Right cardiac atrium (tissue), 5 donors: ENCODE measurements at regions not wholly inside any gene's neighbourhood (a gene's known extent, or its start where the extent isn't known, plus 50 kb on each side); places are given as distances from the start of the nearest gene placed in this dataset.
A peak's percentile ranks its signal among the peaks of the same experiment; 100 is the strongest.

Experiments used
- ATAC-seq, 2 donors: fragments of 200-7000 bp; cut with Tn5 transposase; one replicate each; pipeline versions ENCODE4 v1.8.0 to v1.9.1; 2020; ENCODE audit warnings: moderate library complexity in 2 of 2, mild to moderate bottlenecking in 1 of 2
- DNase-seq, 3 donors: peaks; one replicate each; pipeline ENCODE4 v3.0.0-alpha.2; 2020
- H3K27ac ChIP-seq: one replicate; pipeline ENCODE4 v1.5.1; 2013; ENCODE audit warnings: mild to moderate bottlenecking, low read length, control low read depth, moderate library complexity
- H3K27me3 ChIP-seq: one replicate; pipeline ENCODE4 v1.6.1; 2013; ENCODE audit not compliant: control insufficient read depth, insufficient read depth
- H3K4me1 ChIP-seq: one replicate; pipeline ENCODE4 v1.6.1; 2013; ENCODE audit warnings: low read length; ENCODE audit not compliant: control insufficient read depth, insufficient read depth
- H3K4me3 ChIP-seq: one replicate; pipeline ENCODE4 v1.5.1; 2013; ENCODE audit warnings: low read length, control low read depth
- H3K9me3 ChIP-seq: one replicate; pipeline ENCODE4 v1.6.1; 2013; ENCODE audit warnings: low read length; ENCODE audit not compliant: control insufficient read depth
- WGBS: extraction: QIAGEN DNeasy Blood & Tissue Kit; methylation state at CpG from one replicate; pipeline ENCODE4 v1.1.7; 2013; 5-methylcytosine and 5-hydroxymethylcytosine counted together
- intact Hi-C, 4 donors: fragments of 100-400 bp; cut with DNase I; formaldehyde crosslinking; loops; one replicate each; pipeline versions ENCODE4 v1.11.0 to v1.14.0; 2022 to 2023
- donor health status: healthy with polysubstance abuse.
- donor health status: DM: no; HTN: yes; CAD: no.
- donor health status: DM: no; HTN: no; CAD: no.
- donor health status: DM: no; HTN: yes; CAD: no; lungs with severe emphysema.
- donor health status: DM: yes; HTN: yes; CAD: no.

DNA sequence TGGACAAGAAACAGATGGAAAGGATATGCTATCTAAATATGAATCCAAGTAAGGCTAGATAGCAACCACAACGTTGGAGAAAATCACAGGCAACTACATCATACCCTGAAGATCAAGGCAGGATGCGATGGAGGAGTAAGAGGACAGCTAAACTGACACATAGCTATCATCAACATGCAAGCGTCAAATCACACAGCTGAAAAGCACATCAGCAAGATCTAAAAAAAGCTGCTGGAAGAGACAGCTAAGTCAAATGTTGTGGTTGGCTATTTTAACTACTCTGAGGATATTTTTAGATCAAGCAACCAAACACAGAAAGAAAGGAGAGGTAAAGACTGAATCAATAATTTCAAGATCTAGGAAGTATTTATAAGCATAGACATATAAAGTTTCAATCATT, 466.9 kb downstream of the BRD1 start:
- 12% methylated on average over 3 of the region's 3 CpGs for WGBS
- intact Hi-C loops, result no loop called here
- Histone ChIP-seq H3K4me1 (no peaks in the 10 kb centered on the region), H3K9me3 (no peaks in the 10 kb centered on the region), H3K27ac (no peak overlapping the region), H3K27me3 (no peaks in the 10 kb centered on the region), H3K4me3 (no peak overlapping the region)
- no peak for DNase-seq
- ATAC-seq, result no peak

DNA sequence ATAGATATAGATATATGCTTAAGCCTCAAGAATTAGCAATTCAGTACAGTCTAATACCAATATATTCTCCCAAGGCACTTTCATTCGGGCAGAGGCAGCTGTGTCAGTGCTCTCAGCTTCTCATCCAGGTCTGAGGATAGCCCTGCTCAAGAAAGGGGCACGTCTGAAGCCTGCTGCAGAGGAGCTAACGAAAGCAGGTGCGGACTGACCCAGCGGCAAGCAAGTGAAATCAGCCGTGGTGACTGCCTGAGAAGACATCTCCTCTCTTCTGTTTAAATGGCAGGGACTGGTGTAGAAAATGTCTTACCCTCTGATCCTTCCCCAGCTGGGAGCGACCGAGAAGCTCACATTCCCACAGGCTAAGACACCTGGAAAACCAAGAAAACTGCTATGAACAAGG, 468.6 kb downstream of the BRD1 start:
- no peaks in the 10 kb centered on the region for H3K4me1 ChIP-seq
- intact Hi-C loops, result no loop called here
- DNase-seq (no peak), ATAC-seq (no peak)
- no peaks in the 10 kb centered on the region for H3K9me3 ChIP-seq
- no peaks in the 10 kb centered on the region for H3K27me3 ChIP-seq
- no peak overlapping the region for H3K4me3 ChIP-seq
- WGBS, result 70% methylated on average over 8 of the region's 8 CpGs
- H3K27ac ChIP-seq, result no peak overlapping the region

DNA sequence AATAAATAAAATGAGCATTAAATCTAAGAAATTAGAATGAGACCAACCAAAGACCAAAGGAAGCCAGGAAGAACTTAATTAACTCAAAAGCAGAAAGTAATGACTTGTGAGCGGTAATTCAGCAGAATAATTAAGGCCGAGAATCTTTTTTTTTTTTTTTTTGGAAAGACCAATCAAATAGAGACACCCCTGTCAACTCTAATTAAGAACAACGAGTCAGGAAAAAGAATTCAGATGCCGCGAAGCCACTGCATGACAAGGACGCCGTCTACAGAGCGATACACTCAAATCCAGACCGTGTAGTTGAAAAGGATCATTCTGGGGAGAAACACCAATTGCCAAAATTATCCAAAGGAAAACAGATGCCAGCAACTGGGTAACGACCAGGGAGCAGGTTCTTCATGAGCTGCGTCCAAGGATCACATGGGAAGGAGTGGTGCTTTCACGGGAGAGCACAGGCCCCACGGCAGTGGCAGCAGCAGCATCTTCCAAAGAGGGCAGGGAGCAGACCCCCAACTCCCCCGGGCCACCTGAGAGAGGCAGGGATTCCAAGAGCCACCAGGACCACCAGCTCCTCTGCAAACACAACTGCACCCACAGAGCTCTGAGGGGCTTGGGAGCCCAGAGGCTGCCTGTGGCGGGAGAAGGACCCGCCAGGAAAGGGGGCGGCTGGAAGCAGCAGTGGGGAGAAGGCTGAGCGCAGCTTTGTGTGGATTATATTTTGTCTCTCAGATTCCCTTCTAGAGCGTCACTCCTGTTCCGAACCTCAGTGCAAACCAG, 469.8 kb downstream of the BRD1 start:
- Histone ChIP-seq H3K4me1 (no peaks in the 10 kb centered on the region), H3K27me3 (no peaks in the 10 kb centered on the region), H3K27ac (no peak overlapping the region), H3K9me3 (no peaks in the 10 kb centered on the region), H3K4me3 (no peak overlapping the region)
- WGBS, result 86% methylated on average over 20 of the region's 20 CpGs
- DNase-seq (no peak), ATAC-seq (no peak)
- intact Hi-C loops, result no loop called here

DNA sequence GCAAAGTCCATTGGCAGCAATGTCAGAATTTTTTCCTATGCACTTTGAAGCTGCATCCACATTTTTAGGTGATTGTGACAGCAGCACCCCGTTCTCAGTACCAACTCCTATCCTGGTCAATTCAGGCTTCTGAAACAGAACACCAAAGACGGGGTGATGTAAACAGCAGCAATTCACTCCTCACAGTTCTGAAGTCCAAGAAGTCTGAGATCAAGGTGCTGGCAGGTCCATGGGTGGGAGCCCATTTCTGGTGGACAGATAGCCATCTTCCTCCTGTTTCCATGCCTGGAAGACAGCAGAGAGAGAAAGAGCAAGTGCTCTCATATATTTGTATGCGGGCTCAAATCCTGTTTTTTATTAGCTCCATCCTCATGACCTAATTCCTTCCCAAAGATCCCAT, 471.2 kb downstream of the BRD1 start:
- no peaks in the 10 kb centered on the region for H3K27me3 ChIP-seq

DNA sequence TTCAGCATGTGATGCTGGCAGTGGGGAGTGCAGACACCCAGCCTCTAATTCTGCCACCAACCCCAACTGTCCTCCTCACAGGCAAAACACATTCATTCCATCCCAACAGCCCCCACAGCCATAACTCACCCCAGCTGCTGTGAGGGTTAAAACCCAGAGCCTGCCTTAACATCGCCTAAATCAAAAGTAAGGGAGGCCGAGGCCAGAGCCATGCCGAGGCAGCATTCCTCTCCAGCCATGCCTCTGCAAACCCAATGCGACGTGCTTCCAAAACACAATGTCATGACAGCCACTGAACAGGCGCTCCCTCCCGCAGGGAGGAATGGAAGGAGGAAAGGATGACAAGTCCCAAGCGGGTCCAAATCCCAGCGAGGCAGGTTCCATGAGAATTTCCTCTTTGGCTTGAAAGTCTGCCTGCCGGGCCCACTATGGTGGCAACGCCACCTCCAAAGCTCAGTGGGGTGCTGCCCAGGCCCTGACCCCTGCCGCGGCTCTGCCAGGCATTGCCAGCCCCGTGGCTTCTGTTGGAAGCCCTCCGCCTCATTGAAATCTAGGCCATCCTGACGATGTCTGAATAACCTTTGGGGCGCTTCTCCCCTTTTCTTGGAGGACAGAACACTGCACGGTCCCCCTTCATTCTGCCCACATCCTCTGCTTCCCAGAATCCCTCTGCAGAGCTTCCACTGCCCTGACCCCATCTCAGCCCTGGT, 472.3 kb downstream of the BRD1 start:
- WGBS, result 83% methylated on average over 18 of the region's 18 CpGs
- ATAC-seq, result no peak
- Histone ChIP-seq H3K27me3 (no peaks in the 10 kb centered on the region), H3K27ac (no peak overlapping the region), H3K9me3 (no peaks in the 10 kb centered on the region), H3K4me1 (no peaks in the 10 kb centered on the region), H3K4me3 (no peak overlapping the region)
- DNase-seq, result peak in 1 of 3 donors; percentile 30
- intact Hi-C loops, result no loop called here

More for the DNA sequence above, 471.2 kb downstream of the BRD1 start:
- no peak for ATAC-seq
- Histone ChIP-seq H3K4me3 (no peak overlapping the region), H3K4me1 (no peaks in the 10 kb centered on the region), H3K9me3 (no peaks in the 10 kb centered on the region), H3K27ac (no peak overlapping the region)
- intact Hi-C loops, result no loop called here
- DNase-seq, result no peak
- 90% methylated on average over 3 of the region's 3 CpGs for WGBS

DNA sequence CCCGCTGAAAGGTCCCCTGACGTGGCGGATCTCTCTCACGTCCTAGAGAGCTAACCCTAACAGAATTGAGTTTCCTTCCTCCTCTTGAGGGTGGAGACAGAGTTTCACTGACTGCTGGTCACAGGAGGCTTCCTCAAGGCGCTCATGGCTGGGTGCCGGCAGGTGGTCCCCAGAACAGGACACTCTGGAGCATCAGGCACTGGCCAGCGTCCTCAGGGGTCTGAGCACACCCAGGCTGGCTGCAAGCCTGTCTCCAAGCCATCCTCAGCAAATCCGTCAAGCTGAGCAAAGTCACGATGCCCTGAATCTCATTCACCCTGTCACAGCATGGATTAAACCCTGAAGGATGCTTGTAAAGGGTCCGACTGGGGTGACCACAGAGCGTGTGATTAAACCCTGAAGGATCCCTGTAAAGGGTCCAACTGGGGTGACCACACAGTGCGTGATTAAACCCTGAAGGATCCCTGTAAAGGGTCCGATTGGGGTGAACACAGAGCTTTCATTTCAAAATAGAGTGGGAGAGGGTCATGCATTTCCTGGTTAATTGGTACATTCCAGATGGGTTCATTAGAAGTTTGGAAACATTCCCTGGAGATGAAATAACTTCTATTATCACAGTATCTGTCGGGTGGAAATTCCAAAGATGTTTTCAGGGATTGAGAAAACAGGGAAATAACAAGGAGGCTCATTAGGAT, 473.0 kb downstream of the BRD1 start:
- ATAC-seq, result no peak
- Histone ChIP-seq H3K4me1 (no peaks in the 10 kb centered on the region), H3K27ac (no peak overlapping the region), H3K4me3 (no peak overlapping the region), H3K9me3 (no peaks in the 10 kb centered on the region), H3K27me3 (no peaks in the 10 kb centered on the region)
- DNase-seq, result no peak
- 53% methylated on average over 14 of the region's 14 CpGs for WGBS
- intact Hi-C loops, result no loop called here

DNA sequence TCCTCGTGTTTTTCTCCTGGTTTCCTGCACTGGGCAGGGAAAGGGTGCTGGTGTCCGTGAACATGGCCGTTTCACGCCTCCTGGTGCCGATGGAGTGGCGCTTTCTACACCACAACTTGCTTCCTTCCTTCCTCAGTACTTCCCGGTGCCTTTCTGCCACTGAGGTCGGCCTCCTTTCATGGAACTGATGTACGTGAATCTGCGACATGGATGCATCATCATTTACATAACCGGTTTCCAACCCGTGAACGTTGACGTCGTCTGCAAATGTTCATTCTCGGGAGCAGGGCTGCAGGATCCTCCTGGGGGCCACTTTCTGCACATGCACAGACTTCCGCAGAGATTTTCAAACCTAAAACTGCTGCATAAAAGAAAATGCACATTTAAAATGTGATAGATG, 474.4 kb downstream of the BRD1 start:
- intact Hi-C loops, result no loop called here
- H3K27me3 ChIP-seq, result no peaks in the 10 kb centered on the region
- no peak overlapping the region for H3K4me3 ChIP-seq
- DNase-seq (no peak), ATAC-seq (no peak)
- 84% methylated on average over 17 of the region's 17 CpGs for WGBS
- H3K27ac ChIP-seq, result no peak overlapping the region
- H3K4me1 ChIP-seq, result no peaks in the 10 kb centered on the region
- H3K9me3 ChIP-seq, result no peaks in the 10 kb centered on the region

DNA sequence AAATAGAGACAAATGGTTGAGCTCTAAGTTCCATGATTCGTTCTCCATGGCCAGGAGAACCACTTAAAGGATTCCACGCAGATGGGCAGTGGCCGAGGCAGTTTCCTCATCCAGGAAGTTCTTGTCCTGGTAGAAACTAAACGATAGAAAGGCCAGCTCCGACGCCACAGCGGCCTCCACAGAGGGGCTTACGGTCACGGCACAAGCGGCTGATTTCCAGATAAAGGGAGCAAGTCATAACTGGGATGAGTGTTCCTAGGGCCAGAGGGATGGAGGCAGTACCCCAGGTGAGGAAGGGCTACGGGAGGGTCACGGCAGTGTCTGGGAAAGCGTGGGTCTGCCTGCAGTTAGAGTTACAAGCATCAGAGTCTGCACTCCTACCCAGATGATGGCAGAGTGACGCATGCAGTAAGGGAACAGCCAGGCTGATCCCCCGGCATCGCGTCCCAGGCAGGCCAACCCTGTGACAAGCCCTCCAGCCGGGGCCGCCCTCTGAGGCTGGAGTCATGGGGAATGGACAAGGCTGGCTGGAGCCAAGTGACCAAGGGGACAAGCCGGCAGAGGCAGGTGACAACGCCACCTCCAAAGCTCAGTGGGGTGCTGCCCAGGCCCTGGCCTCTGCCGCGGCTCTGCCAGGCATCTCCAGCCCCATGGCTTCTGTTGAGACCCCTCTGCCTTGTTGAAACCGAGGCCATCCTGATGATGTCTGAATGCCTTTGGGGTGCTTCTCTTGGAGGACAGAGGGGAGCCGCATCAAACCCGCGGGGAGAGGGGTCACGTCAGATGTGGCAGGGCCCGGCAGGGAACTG, 475.1 kb downstream of the BRD1 start:
- no peak for DNase-seq
- no peaks in the 10 kb centered on the region for H3K9me3 ChIP-seq
- WGBS, result 86% methylated on average over 29 of the region's 29 CpGs
- no peaks in the 10 kb centered on the region for H3K27me3 ChIP-seq
- no peak overlapping the region for H3K27ac ChIP-seq
- intact Hi-C loops, result no loop called here
- H3K4me3 ChIP-seq, result no peak overlapping the region
- no peak for ATAC-seq
- no peaks in the 10 kb centered on the region for H3K4me1 ChIP-seq

DNA sequence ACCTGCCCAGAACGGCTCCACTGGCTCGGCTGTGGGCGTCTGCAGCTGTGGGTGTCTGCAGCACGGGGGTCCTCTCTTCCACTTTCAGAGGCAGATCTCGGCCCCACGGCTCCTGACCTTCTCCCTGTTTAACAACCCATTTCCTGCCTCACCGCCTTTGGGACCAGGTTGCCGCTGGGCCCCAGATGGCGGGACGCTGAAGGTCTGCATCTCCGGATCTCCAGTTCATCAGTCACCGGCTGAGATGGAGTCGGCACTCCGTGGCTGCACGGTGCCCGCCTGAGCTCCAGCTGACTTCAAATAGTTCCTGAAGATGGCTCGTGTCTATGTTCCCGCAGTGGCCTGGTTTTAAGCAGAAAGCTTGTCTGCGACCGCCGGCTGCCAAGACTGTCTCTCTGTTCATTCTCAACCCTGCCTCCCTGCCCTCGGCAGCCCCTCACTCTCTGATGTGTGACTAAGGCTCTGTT, 475.9 kb downstream of the BRD1 start:
- intact Hi-C loops, result no loop called here
- 70% methylated on average over 22 of the region's 22 CpGs for WGBS
- no peak overlapping the region for H3K27ac ChIP-seq
- no peak for ATAC-seq
- no peak overlapping the region for H3K4me3 ChIP-seq
- H3K27me3 ChIP-seq, result no peaks in the 10 kb centered on the region
- H3K9me3 ChIP-seq, result no peaks in the 10 kb centered on the region
- DNase-seq, result no peak
- no peaks in the 10 kb centered on the region for H3K4me1 ChIP-seq

DNA sequence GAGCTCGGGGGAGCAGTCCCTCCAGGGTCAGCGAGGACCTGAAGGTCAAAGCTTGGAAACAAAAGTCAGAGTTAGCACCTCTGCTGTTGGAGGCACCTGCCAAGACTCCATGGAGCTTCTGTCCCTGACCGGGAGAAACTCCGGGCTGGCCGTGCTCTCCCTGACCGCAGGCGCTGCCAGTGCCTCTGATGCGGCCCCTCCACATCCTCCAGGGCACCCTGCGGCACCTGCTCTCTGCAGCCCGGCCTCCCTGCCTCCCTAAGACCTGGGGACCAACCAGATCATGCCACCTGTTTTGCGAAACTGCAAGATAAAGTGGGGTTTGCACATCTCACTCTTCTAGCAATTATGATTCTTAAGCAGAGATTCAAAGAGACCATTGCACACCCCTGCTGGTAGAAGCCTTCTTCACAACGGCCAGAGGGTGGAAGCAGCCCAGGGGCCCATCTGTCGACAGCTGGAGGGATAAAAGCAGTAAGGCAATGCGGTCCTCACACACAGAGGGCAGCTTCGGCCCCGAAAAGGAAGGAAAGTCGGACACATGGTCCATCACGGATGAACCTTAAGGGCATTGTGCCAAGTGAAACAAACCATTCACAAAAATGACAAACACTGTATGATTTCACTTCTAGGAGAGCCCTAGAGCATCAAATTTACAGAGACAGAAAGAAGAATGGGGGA, 477.1 kb downstream of the BRD1 start:
- no peak for DNase-seq
- intact Hi-C loops, result no loop called here
- 55% methylated on average over 18 of the region's 18 CpGs for WGBS
- no peaks in the 10 kb centered on the region for H3K4me1 ChIP-seq
- no peaks in the 10 kb centered on the region for H3K27me3 ChIP-seq
- no peak overlapping the region for H3K4me3 ChIP-seq
- no peaks in the 10 kb centered on the region for H3K9me3 ChIP-seq
- H3K27ac ChIP-seq, result no peak overlapping the region
- peak in 1 of 2 donors; percentile 37 for ATAC-seq
